ENCODE measurements at regions not wholly inside any gene's neighbourhood (a gene's known extent, or its start where the extent isn't known, plus 50 kb on each side); places are given as distances from the start of the nearest gene placed in this dataset.
"Not testable (repeated sequence)": the region's sequence is repeated elsewhere in the genome, so short reads cannot be mapped to it uniquely, and the experiment has no call there.

DNA sequence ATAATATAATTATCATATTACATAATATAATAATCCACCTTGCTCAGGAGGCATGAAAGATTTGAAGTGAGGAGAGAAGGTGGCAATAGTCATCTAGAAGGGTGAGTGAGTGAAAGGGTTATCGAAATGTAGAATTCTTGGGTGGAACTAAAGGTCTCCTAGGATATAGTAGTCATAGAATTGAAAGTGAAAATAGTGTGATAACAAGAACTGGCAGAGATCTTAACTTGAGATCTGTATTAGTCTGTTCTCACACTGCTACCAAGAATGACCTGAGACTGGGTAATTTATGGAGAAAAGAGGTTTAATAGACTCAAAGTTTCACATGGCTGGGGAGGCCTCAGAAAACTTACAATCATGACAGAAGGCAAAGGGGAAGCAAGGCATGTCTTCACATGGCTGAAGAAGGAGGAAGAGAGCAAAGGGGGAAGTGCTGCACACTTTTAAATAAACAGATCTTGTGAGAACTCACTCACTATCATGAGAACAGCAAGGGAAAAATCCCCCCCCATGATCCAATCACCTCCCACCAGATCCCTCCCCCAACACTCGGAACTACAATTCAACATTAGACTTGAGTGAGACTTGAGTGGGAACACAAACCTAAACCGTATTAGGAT lies 351.5 kb downstream of the NR4A2 start:
- DNase-seq = no peak
- in situ Hi-C loops (cut with MboI; ENCODE audit: low sequenced_read_pairs in 4 of 4) (no loop called here), intact Hi-C loops (cut with DNase I; ENCODE audit: low total_unique reads) (no loop called here)
- TF ChIP-seq, protein P1, sequence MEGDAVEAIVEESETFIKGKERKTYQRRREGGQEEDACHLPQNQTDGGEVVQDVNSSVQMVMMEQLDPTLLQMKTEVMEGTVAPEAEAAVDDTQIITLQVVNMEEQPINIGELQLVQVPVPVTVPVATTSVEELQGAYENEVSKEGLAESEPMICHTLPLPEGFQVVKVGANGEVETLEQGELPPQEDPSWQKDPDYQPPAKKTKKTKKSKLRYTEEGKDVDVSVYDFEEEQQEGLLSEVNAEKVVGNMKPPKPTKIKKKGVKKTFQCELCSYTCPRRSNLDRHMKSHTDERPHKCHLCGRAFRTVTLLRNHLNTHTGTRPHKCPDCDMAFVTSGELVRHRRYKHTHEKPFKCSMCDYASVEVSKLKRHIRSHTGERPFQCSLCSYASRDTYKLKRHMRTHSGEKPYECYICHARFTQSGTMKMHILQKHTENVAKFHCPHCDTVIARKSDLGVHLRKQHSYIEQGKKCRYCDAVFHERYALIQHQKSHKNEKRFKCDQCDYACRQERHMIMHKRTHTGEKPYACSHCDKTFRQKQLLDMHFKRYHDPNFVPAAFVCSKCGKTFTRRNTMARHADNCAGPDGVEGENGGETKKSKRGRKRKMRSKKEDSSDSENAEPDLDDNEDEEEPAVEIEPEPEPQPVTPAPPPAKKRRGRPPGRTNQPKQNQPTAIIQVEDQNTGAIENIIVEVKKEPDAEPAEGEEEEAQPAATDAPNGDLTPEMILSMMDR (IDR thresholded peaks at IDR 0.05 in 4 of 5, conservative IDR thresholded peaks at IDR 0.05 in 1 of 5) = no peak
- no peak for TF ChIP-seq POLR2A (IDR thresholded peaks at IDR 0.05)
- Histone ChIP-seq H3K36me3 (no peaks in the 10 kb centered on the region), H3K4me1 (no peaks in the 10 kb centered on the region), H3K27me3 (no peaks in the 10 kb centered on the region), H3K9me3 (no peaks in the 10 kb centered on the region), H3K27ac (no peak overlapping the region), H3K4me3 (no peak overlapping the region)
- no peak for ATAC-seq

DNA sequence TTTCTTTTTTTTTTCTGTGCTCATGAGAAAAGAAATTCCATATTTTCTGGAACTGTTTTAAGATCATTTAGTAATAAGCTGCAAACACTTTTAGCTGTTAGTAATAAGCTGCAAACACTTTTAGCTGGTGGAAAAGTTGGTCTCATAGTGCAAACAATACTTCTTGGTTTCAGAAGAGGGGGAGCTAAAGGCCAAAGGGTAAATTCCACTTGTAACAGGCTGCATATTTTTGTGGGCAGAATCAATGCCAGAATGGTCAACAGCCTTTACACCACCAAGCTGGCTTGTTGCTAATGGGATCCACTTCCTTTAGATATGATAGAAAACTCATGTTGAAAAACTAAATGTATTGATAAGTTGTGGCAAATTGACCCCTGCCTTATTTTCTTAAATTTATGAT lies 356.8 kb downstream of the NR4A2 start:
- DNase-seq = no peak
- Histone ChIP-seq H3K4me1 (no peaks in the 10 kb centered on the region), H3K9me3 (no peaks in the 10 kb centered on the region), H3K36me3 (no peaks in the 10 kb centered on the region), H3K27ac (no peak overlapping the region), H3K4me3 (no peak overlapping the region), H3K27me3 (no peaks in the 10 kb centered on the region)
- no peak for ATAC-seq
- intact Hi-C loops (cut with DNase I; ENCODE audit: low total_unique reads) = no loop called here
- in situ Hi-C loops (cut with MboI; ENCODE audit: low sequenced_read_pairs in 4 of 4) = no loop called here
- no peak for TF ChIP-seq POLR2A (IDR thresholded peaks at IDR 0.05)

DNA sequence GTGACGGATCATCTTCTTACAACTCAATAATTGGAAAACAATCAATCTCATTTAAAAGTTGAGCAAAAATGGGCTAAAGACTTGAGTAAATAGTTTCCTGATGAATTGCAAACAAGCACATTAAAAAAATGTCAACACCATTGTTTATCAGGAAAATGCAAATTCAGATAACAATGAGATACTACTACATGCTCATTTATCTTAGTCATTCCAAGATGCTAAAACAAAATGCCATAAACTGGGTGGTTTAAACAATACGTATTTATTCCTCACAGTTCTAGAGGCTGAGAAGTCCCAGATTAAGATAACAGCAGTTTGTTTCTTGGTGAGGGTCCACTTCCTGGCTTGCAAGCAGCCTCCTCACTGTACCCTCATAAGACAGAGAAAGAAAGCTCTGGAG lies 359.6 kb downstream of the NR4A2 start:
- in situ Hi-C loops (cut with MboI; ENCODE audit: low sequenced_read_pairs in 4 of 4) = no loop called here
- H3K4me3 ChIP-seq = no peak overlapping the region
- DNase-seq (no peak), ATAC-seq (no peak)
- no peak overlapping the region for H3K27ac ChIP-seq
- no peaks in the 10 kb centered on the region for H3K27me3 ChIP-seq
- no peaks in the 10 kb centered on the region for H3K36me3 ChIP-seq
- TF ChIP-seq POLR2A (IDR thresholded peaks at IDR 0.05) = no peak
- TF ChIP-seq, protein P1 (IDR thresholded peaks at IDR 0.05 in 4 of 5, conservative IDR thresholded peaks at IDR 0.05 in 1 of 5) = no peak
- no peaks in the 10 kb centered on the region for H3K4me1 ChIP-seq
- H3K9me3 ChIP-seq = no peaks in the 10 kb centered on the region
- intact Hi-C loops (cut with DNase I; ENCODE audit: low total_unique reads) = no loop called here

DNA sequence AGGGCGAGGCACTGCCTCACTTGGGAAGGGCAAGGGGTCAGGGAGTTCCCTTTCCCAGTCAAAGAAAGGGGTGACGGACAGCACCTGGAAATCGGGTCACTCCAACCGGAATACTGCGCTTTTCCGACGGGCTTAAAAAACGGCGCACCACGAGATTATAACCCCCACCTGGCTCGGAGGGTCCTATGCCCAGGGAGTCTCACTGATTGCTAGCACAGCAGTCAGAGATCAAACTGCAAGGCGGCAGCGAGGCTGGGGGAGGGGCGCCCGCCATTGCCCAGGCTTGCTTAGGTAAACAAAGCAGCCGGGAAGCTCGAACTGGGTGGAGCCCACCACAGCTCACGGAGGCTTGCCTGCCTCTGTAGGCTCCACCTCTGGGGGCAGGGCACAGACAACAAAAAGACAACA lies 366.5 kb downstream of the NR4A2 start:
- DNase-seq; intact Hi-C loops (cut with DNase I; ENCODE audit: low total_unique reads); in situ Hi-C loops (cut with MboI; ENCODE audit: low sequenced_read_pairs in 4 of 4); H3K9me3 ChIP-seq; H3K36me3 ChIP-seq; H3K27me3 ChIP-seq; H3K4me3 ChIP-seq; ATAC-seq; H3K4me1 ChIP-seq; H3K27ac ChIP-seq: not testable (repeated sequence)

DNA sequence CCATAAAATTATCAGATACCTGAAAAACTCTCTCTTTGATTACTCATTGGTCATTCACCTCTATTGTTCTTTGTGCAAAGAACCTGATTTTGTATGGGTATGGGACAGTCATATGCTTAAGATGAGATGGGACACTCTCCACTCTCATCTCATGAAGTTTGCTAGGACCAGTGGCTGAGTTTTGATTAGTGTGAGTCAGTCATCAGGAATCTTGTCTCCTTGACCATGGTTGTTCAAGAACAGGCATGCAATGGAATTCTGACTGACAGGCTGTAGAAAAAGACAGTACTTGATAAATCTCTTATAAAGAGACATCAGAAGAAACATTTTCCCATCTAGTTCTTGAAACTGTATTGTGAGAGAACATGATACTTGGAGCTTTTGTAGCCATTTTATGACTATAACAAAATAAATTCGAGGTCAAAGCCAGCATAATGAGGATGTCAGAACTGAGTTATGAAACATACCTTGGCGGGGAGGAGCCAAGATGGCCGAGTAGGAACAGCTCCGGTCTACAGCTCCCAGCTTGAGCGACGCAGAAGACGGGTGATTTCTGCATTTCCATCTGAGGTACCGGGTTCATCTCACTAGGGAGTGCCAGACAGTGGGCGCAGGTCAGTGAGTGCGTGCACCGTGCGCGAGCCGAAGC lies 367.0 kb downstream of the NR4A2 start:
- in situ Hi-C loops (cut with MboI; ENCODE audit: low sequenced_read_pairs in 4 of 4) = no loop called here
- Histone ChIP-seq H3K27ac (no peak overlapping the region), H3K4me1 (no peaks in the 10 kb centered on the region), H3K4me3 (no peak overlapping the region), H3K9me3 (no peaks in the 10 kb centered on the region), H3K27me3 (no peaks in the 10 kb centered on the region), H3K36me3 (no peaks in the 10 kb centered on the region)
- intact Hi-C loops (cut with DNase I; ENCODE audit: low total_unique reads) = no loop called here
- ATAC-seq (no peak), DNase-seq (no peak)
- TF ChIP-seq, protein P1 (IDR thresholded peaks at IDR 0.05 in 4 of 5, conservative IDR thresholded peaks at IDR 0.05 in 1 of 5) = no peak
- no peak for TF ChIP-seq POLR2A (IDR thresholded peaks at IDR 0.05)

DNA sequence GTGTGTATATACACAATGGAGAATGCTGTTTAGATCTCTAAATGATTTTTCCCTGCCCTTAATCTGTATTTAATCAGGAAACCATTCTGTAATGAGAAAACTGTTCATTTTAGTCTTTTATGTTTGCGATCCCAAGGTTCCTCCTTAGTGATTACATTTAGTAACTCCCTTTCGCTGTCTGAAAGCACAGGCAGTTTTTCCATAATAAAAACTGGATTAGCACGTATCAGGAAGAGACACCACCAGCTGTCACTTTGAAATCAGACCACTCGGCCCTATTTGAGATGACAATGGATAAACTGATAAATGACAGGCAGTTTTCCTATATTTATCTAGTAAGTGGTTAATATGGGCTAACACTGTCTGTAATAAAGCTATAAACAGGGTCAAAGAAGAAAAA lies 370.9 kb downstream of the NR4A2 start:
- ATAC-seq = no peak
- Histone ChIP-seq H3K36me3 (no peaks in the 10 kb centered on the region), H3K27ac (no peak overlapping the region), H3K27me3 (no peaks in the 10 kb centered on the region), H3K4me3 (no peak overlapping the region), H3K4me1 (no peaks in the 10 kb centered on the region), H3K9me3 (no peaks in the 10 kb centered on the region)
- no peak for DNase-seq
- intact Hi-C loops (cut with DNase I; ENCODE audit: low total_unique reads) = no loop called here
- in situ Hi-C loops (cut with MboI; ENCODE audit: low sequenced_read_pairs in 4 of 4) = no loop called here
- TF ChIP-seq, protein P1 (IDR thresholded peaks at IDR 0.05 in 4 of 5, conservative IDR thresholded peaks at IDR 0.05 in 1 of 5) = no peak
- TF ChIP-seq POLR2A (IDR thresholded peaks at IDR 0.05) = no peak
